DOHH2 (cell line): ENCODE measurements at regions not wholly inside any gene's neighbourhood (a gene's known extent, or its start where the extent isn't known, plus 50 kb on each side); places are given as distances from the start of the nearest gene placed in this dataset.

Source experiments
- H3F3A ChIP-seq: fragments of 200-600 bp; sonication (generic), shearing (Covaris generic); 2 replicates; pipeline ENCODE4 v1.6.0; 2016; ENCODE audit warnings: antibody characterized with exemption, mild to moderate bottlenecking; ENCODE audit not compliant: control insufficient read depth, insufficient read depth
- H3K27ac ChIP-seq: fragments of 200-600 bp; sonication (generic); 2 replicates; pipeline ENCODE4 v1.5.1; 2014; ENCODE audit warnings: low read depth, mild to moderate bottlenecking, low read length, moderate library complexity
- H3K27me3 ChIP-seq: fragments of 200-600 bp; sonication (generic); 2 replicates; pipeline ENCODE4 v1.6.1; 2014; ENCODE audit warnings: mild to moderate bottlenecking, low read length, mixed read lengths; ENCODE audit not compliant: control insufficient read depth
- H3K36me3 ChIP-seq: fragments of 200-600 bp; sonication (generic); 2 replicates; pipeline ENCODE4 v1.6.1; 2014; ENCODE audit warnings: mild to moderate bottlenecking, low read length, moderate library complexity, mixed read lengths; ENCODE audit not compliant: control insufficient read depth
- H3K4me1 ChIP-seq: fragments of 200-600 bp; sonication (generic); 2 replicates; pipeline ENCODE4 v1.6.1; 2014; ENCODE audit warnings: mild to moderate bottlenecking, low read length, mixed read lengths; ENCODE audit not compliant: control insufficient read depth
- H3K4me2 ChIP-seq: fragments of 200-600 bp; sonication (generic); 2 replicates; pipeline ENCODE4 v1.6.0; 2014; ENCODE audit warnings: mild to moderate bottlenecking, low read length, moderate library complexity
- H3K4me3 ChIP-seq: fragments of 200-600 bp; sonication (generic); 2 replicates; pipeline ENCODE4 v1.5.1; 2014; ENCODE audit warnings: mild to moderate bottlenecking, low read length, mixed read lengths
- H3K79me2 ChIP-seq: fragments of 200-600 bp; sonication (generic); 2 replicates; pipeline ENCODE4 v1.6.1; 2014; ENCODE audit warnings: mild to moderate bottlenecking, low read length, mixed read lengths; ENCODE audit not compliant: control insufficient read depth
- H3K9me2 ChIP-seq: fragments of 200-600 bp; sonication (generic); replicated peaks from 2 replicates; pipeline ENCODE4 v1.6.1; 2014; ENCODE audit warnings: mild to moderate bottlenecking, low read length, mixed read lengths; ENCODE audit not compliant: control insufficient read depth
- H3K9me3 ChIP-seq: fragments of 200-600 bp; sonication (generic); 2 replicates; pipeline ENCODE4 v1.6.1; 2014; ENCODE audit warnings: antibody characterized with exemption, low read length, mixed read lengths; ENCODE audit not compliant: control insufficient read depth, insufficient read depth
- H4K20me1 ChIP-seq: fragments of 200-600 bp; sonication (generic); 2 replicates; pipeline ENCODE4 v1.6.0; 2014; ENCODE audit warnings: low read depth, mild to moderate bottlenecking, antibody characterized with exemption, low read length, moderate library complexity; ENCODE audit not compliant: control insufficient read depth, insufficient read depth
- CTCF ChIP-seq: fragments of 200-600 bp; sonication (generic); IDR thresholded peaks from one replicate; pipeline ENCODE4 v1.5.1; 2014; ENCODE audit warnings: antibody characterized with exemption, mild to moderate bottlenecking, low read depth, low read length; ENCODE audit not compliant: poor library complexity, severe bottlenecking
- EZH2phosphoT487 ChIP-seq: fragments of 200-600 bp; sonication (generic); IDR thresholded peaks from 2 replicates; pipeline ENCODE4 v1.6.1; 2017; ENCODE audit warnings: borderline replicate concordance, mild to moderate bottlenecking, antibody characterized with exemption, low read length, moderate library complexity, mixed read lengths

- H3K27ac ChIP-seq = no peak overlapping the region
- H3K4me1 ChIP-seq = peaks cover 36% of the 10 kb centered on the region
Measured at GRCh38 chr7:130909881-130910672, 176.1 kb upstream of the KLF14 start.

GRCh38 chr7:130910949-130911944, 177.2 kb upstream of the KLF14 start:
- Histone ChIP-seq H3K79me2 (peaks cover 57% of the 10 kb centered on the region), H3K9me2 (no peaks in the 10 kb centered on the region), H3K4me1 (peaks cover 48% of the 10 kb centered on the region), H3F3A (peaks cover 24% of the 10 kb centered on the region), H3K36me3 (peaks cover 34% of the 10 kb centered on the region), H3K27ac (no peak overlapping the region), H3K27me3 (no peaks in the 10 kb centered on the region), H3K4me2 (no peak overlapping the region), H4K20me1 (0 out of 2 replicates have a peak, but pooled peaks cover 3% of the 10 kb centered on the region), H3K4me3 (no peak overlapping the region), H3K9me3 (no peaks in the 10 kb centered on the region)
- TF ChIP-seq CTCF (no peak), EZH2phosphoT487 (no peak)

More at GRCh38 chr7:130909881-130910672, 176.1 kb upstream of the KLF14 start:
- H3K27me3 ChIP-seq = no peaks in the 10 kb centered on the region
- H4K20me1 ChIP-seq = 0 out of 2 replicates have a peak, but pooled peaks cover 3% of the 10 kb centered on the region
- peaks cover 21% of the 10 kb centered on the region for H3F3A ChIP-seq
- H3K9me2 ChIP-seq = no peaks in the 10 kb centered on the region
- no peaks in the 10 kb centered on the region for H3K9me3 ChIP-seq
- TF ChIP-seq EZH2phosphoT487 = no peak
- TF ChIP-seq CTCF = no peak
- peaks cover 45% of the 10 kb centered on the region for H3K79me2 ChIP-seq
- no peak overlapping the region for H3K4me3 ChIP-seq
- H3K36me3 ChIP-seq = peaks cover 30% of the 10 kb centered on the region
- H3K4me2 ChIP-seq = no peak overlapping the region

- Histone ChIP-seq H3K4me1 (peaks cover 55% of the 10 kb centered on the region), H3K79me2 (peaks cover 63% of the 10 kb centered on the region), H3K27ac (peak overlapping the region; percentile 89)
Measured at GRCh38 chr7:130912082-130912861, 178.3 kb upstream of the KLF14 start.

More at GRCh38 chr7:130912082-130912861, 178.3 kb upstream of the KLF14 start:
- peak overlapping the region; percentile 97 for H3K4me2 ChIP-seq
- H3K9me3 ChIP-seq = no peaks in the 10 kb centered on the region
- peaks cover 25% of the 10 kb centered on the region for H3F3A ChIP-seq
- 0 out of 2 replicates have a peak, but pooled peaks cover 3% of the 10 kb centered on the region for H4K20me1 ChIP-seq
- peaks cover 39% of the 10 kb centered on the region for H3K36me3 ChIP-seq
- H3K4me3 ChIP-seq = peak overlapping the region; percentile 77
- TF ChIP-seq CTCF (no peak), EZH2phosphoT487 (no peak)
- no peaks in the 10 kb centered on the region for H3K9me2 ChIP-seq
- H3K27me3 ChIP-seq = no peaks in the 10 kb centered on the region
